ENCODE measurements at regions not wholly inside any gene's neighbourhood (a gene's known extent, or its start where the extent isn't known, plus 50 kb on each side); places are given as distances from the start of the nearest gene placed in this dataset.
A peak's percentile ranks its signal among the peaks of the same experiment; 100 is the strongest.
"Not testable (repeated sequence)": the region's sequence is repeated elsewhere in the genome, so short reads cannot be mapped to it uniquely, and the experiment has no call there.

GRCh38 chr7:118855290-118855689 is 630.8 kb downstream of the ANKRD7 start:
- ATAC-seq = no peak
- H3K9me3 ChIP-seq = no peaks in the 10 kb centered on the region
- H3K27me3 ChIP-seq = no peaks in the 10 kb centered on the region
- H3K4me1 ChIP-seq = no peaks in the 10 kb centered on the region
- H3K36me3 ChIP-seq = no peaks in the 10 kb centered on the region
- H3K4me3 ChIP-seq = no peak overlapping the region
- TF ChIP-seq CTCF (IDR thresholded peaks at IDR 0.05) = no peak
- DNase-seq = no peak
- intact Hi-C loops (cut with DNase I) = no loop called here
- H3K27ac ChIP-seq = no peak overlapping the region

GRCh38 chr7:118858651-118859149 is 634.2 kb downstream of the ANKRD7 start:
- Histone ChIP-seq H3K4me1 (no peaks in the 10 kb centered on the region), H3K9me3 (no peaks in the 10 kb centered on the region), H3K36me3 (no peaks in the 10 kb centered on the region), H3K27ac (no peak overlapping the region), H3K27me3 (no peaks in the 10 kb centered on the region), H3K4me3 (no peak overlapping the region)
- TF ChIP-seq CTCF (IDR thresholded peaks at IDR 0.05) = no peak
- DNase-seq = peak; percentile 40
- ATAC-seq = peak; percentile 20
- intact Hi-C loops (cut with DNase I) = no loop called here

- no peaks in the 10 kb centered on the region for H3K4me1 ChIP-seq
- H3K36me3 ChIP-seq = no peaks in the 10 kb centered on the region
- intact Hi-C loops (cut with DNase I) = no loop called here
- DNase-seq = no peak
- H3K9me3 ChIP-seq = no peaks in the 10 kb centered on the region
- no peaks in the 10 kb centered on the region for H3K27me3 ChIP-seq
- TF ChIP-seq CTCF (IDR thresholded peaks at IDR 0.05) = no peak
- no peak overlapping the region for H3K4me3 ChIP-seq
- no peak overlapping the region for H3K27ac ChIP-seq
- no peak for ATAC-seq
These were observed 637.1 kb downstream of the ANKRD7 start for GRCh38 chr7:118861581-118861980.

DNA sequence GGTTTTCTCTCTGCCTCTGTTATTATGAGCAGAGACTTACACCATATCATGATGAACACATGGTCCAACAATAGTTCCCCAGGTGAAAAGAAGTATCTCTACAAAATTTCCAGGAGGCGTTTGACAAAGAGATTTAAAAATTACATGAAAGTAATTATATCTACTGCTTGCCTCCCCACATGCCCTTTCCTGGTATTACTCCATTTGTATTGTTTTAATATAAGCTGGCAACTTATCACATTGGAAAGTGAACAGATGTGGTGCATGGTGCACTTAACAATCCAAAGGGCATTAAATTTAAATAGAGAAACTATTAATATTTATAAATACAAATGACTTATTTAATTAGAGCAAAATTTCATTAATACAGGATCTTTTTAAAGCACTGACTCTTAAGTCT is 638.2 kb downstream of the ANKRD7 start:
- intact Hi-C loops (cut with DNase I) = no loop called here
- TF ChIP-seq CTCF (IDR thresholded peaks at IDR 0.05) = no peak
- Histone ChIP-seq H3K36me3 (no peaks in the 10 kb centered on the region), H3K4me1 (no peaks in the 10 kb centered on the region), H3K4me3 (no peak overlapping the region), H3K27ac (no peak overlapping the region), H3K9me3 (no peaks in the 10 kb centered on the region), H3K27me3 (no peaks in the 10 kb centered on the region)
- no peak for ATAC-seq
- DNase-seq = no peak

DNA sequence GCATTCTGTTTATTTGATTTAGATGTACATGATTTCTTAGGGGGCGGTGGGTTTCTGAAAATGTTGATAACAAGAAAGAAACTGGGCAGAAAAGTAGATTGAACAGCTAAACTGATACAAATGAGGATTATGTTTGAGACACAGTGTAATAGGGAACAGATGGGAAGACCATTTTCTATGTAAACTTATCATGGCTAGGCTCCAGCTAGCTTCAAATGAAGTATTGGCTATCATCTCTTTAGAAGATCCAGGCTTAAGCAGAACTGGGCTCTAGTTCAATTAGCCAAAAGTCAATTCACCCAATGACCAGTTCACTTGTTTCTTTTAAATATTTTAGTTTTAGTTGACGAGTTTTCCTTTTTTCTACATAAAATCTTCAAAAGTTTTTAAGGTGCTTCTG is 639.5 kb downstream of the ANKRD7 start:
- Histone ChIP-seq H3K9me3 (no peaks in the 10 kb centered on the region), H3K4me3 (no peak overlapping the region), H3K27ac (no peak overlapping the region), H3K4me1 (no peaks in the 10 kb centered on the region), H3K27me3 (no peaks in the 10 kb centered on the region), H3K36me3 (no peaks in the 10 kb centered on the region)
- ATAC-seq = no peak
- no peak for DNase-seq
- TF ChIP-seq CTCF (IDR thresholded peaks at IDR 0.05) = no peak
- intact Hi-C loops (cut with DNase I) = no loop called here

DNA sequence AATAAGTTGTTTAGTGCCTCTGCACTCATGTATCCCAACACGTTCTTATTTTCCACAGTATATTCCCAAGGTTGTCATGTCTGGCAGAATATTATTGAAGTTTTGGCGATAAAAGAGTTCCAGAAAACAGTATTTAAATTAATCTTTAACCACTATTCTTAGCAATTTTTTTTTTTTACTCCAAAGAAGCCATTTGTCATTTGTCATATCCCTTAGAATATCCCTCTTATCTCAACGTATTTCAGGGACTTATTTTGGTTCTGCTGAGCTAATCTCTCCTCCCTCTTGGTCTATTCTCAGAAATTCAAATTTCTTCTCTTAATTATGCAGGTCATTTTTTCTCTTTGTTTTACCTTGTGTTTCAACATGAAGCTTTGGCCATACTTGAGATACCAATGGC is 643.4 kb downstream of the ANKRD7 start:
- H3K4me3 ChIP-seq = no peak overlapping the region
- no peaks in the 10 kb centered on the region for H3K27me3 ChIP-seq
- H3K36me3 ChIP-seq = no peaks in the 10 kb centered on the region
- no peak overlapping the region for H3K27ac ChIP-seq
- no peaks in the 10 kb centered on the region for H3K9me3 ChIP-seq
- intact Hi-C loops (cut with DNase I) = no loop called here
- DNase-seq = no peak
- ATAC-seq = no peak
- TF ChIP-seq CTCF (IDR thresholded peaks at IDR 0.05) = no peak
- H3K4me1 ChIP-seq = no peaks in the 10 kb centered on the region

GRCh38 chr7:118869141-118869540 is 644.6 kb downstream of the ANKRD7 start:
- H3K4me1 ChIP-seq; H3K4me3 ChIP-seq; H3K27ac ChIP-seq; H3K9me3 ChIP-seq; ATAC-seq; H3K27me3 ChIP-seq; intact Hi-C loops (cut with DNase I); H3K36me3 ChIP-seq; DNase-seq: not testable (repeated sequence)
